Stimulated activated CD4-positive, alpha-beta T cell treated with anti-CD3 and anti-CD28 coated beads, Interleukin-1b, Interleukin-23, amount 100 ng/mL, for 1 hour (primary cell): ENCODE measurements at regions not wholly inside any gene's neighbourhood (a gene's known extent, or its start where the extent isn't known, plus 50 kb on each side); places are given as distances from the start of the nearest gene placed in this dataset.
"Not testable (repeated sequence)": the region's sequence is repeated elsewhere in the genome, so short reads cannot be mapped to it uniquely, and the experiment has no call there.

Experiments
- DNase-seq, 2 donors: peaks; one replicate each; pipeline ENCODE4 v3.0.0-alpha.2; 2020; ENCODE audit warnings: low read depth in 2 of 2

- no peak for DNase-seq
Observed at GRCh38 chr5:82551192-82551591, 273.0 kb upstream of the RPS23 start.

GRCh38 chr5:82549263-82549662 lies 271.1 kb upstream of the RPS23 start:
- DNase-seq, result no peak

GRCh38 chr5:82544004-82544403 lies 265.9 kb upstream of the RPS23 start:
- no peak for DNase-seq

- DNase-seq, result no peak
Observed at GRCh38 chr5:82540301-82540700, 262.1 kb upstream of the RPS23 start.

GRCh38 chr5:82538339-82539034 lies 260.3 kb upstream of the RPS23 start:
- no peak for DNase-seq

GRCh38 chr5:82537687-82538306 lies 259.6 kb upstream of the RPS23 start:
- DNase-seq, result no peak

- DNase-seq, result no peak
Observed at GRCh38 chr5:82534986-82535385, 256.8 kb upstream of the RPS23 start.

- DNase-seq, result not testable (repeated sequence)
Observed at GRCh38 chr5:82532075-82532474, 253.9 kb upstream of the RPS23 start.

GRCh38 chr5:82526540-82526939 lies 248.4 kb upstream of the RPS23 start:
- DNase-seq, result no peak

GRCh38 chr5:82525626-82526025 lies 247.5 kb upstream of the RPS23 start:
- DNase-seq, result no peak

GRCh38 chr5:82523633-82524032 lies 245.5 kb upstream of the RPS23 start:
- no peak for DNase-seq

GRCh38 chr5:82522897-82523296 lies 244.7 kb upstream of the RPS23 start:
- no peak for DNase-seq

GRCh38 chr5:82521431-82522051 lies 243.4 kb upstream of the RPS23 start:
- no peak for DNase-seq

GRCh38 chr5:82519558-82519957 lies 241.4 kb upstream of the RPS23 start:
- DNase-seq, result no peak

GRCh38 chr5:82517544-82518075 lies 239.5 kb upstream of the RPS23 start:
- no peak for DNase-seq

- DNase-seq, result no peak
Observed at GRCh38 chr5:82513738-82514137, 235.6 kb upstream of the RPS23 start.

- no peak for DNase-seq
Observed at GRCh38 chr5:82512025-82512424, 233.9 kb upstream of the RPS23 start.

- no peak for DNase-seq
Observed at GRCh38 chr5:82511134-82511533, 233.0 kb upstream of the RPS23 start.

GRCh38 chr5:82509762-82510161 lies 231.6 kb upstream of the RPS23 start:
- DNase-seq, result no peak

- not testable (repeated sequence) for DNase-seq
Observed at GRCh38 chr5:82506390-82506789, 228.2 kb upstream of the RPS23 start.

- DNase-seq, result no peak
Observed at GRCh38 chr5:82499725-82500244, 221.6 kb upstream of the RPS23 start.

GRCh38 chr5:82497242-82497641 lies 219.1 kb upstream of the RPS23 start:
- no peak for DNase-seq

GRCh38 chr5:82494942-82495341 lies 216.8 kb upstream of the RPS23 start:
- DNase-seq, result no peak
